ENCODE measurements at regions not wholly inside any gene's neighbourhood (a gene's known extent, or its start where the extent isn't known, plus 50 kb on each side); places are given as distances from the start of the nearest gene placed in this dataset.

DNA sequence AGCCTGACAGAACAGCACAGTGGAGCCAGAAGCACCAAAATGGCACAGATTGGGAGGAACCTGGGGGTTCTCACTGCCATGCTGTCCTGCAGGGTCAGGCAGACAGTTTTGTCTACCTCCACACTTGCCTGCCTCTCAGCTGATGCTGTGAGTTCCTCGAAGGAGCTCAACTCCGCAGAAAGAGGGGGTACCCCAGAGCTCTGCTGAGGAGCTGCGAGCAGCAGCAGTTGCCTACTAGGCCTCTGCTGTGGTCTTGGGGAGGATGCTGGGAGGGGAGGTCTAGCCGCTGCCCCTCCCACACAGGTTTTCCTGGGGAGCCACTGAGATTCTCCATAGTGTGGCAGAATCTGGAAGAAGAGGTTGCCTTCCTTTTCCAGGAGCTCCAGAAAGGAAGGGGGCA is 192.5 kb downstream of the FOXD2 start:
- TF ChIP-seq CTCF (conservative IDR thresholded peaks at IDR 0.05): no peak

DNA sequence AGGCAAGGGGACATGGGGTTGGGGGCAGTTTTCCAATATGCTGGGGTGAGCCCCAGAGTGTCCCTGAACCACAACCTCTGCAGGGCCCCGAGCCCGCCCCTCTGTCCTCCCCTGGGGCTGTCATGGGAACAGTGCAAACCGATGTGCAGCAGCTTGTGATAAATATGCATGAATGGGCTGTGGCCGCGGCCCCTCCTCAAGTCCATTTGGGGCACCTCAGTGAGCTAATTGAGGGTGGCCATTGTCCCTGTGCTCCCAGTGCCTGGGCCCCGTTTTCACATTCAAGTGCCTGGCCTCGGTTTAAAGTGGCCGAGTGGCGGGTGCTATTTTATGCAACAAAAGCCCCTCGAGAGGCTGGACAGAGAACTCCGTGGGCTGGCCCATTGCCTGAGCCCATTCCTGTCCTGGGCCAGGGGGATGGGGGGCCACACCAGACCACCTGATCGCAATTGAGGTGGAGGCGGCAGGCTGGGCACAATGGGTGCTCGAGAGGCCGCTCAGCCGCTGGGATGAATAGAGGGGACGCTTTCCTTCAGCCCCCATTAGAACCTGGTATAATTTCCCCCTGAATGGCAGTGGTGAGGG is 193.7 kb downstream of the FOXD2 start:
- no peak for TF ChIP-seq CTCF (conservative IDR thresholded peaks at IDR 0.05)
- no peak overlapping the region for H3K27ac ChIP-seq

More for the DNA sequence above, 192.5 kb downstream of the FOXD2 start:
- no peak overlapping the region for H3K27ac ChIP-seq

GRCh38 chr1:47635111-47635510 is 197.3 kb downstream of the FOXD2 start:
- no peak overlapping the region for H3K27ac ChIP-seq

DNA sequence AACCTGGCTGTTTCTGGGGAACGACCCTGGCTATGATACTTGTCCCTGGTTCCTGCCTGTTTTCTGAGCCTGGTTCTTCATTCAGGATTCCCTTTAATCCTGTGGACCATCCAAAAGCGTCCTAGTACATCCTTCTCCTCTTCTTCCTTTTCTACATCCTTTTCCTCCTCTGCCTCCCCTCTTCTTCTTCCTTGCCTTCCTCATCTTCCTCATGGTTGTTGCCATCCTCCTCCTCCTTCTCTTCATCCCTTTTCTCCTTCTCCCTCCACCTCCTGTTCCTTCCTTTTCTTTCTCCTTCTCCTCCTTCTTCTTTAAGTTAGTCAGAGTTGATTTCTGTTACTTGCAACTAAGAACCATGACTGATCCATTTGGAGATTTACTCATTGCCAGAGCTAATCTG is 197.8 kb downstream of the FOXD2 start:
- H3K27ac ChIP-seq: no peak overlapping the region
- no peak for TF ChIP-seq CTCF (conservative IDR thresholded peaks at IDR 0.05)

More at GRCh38 chr1:47635111-47635510, 197.3 kb downstream of the FOXD2 start:
- no peak for TF ChIP-seq CTCF (conservative IDR thresholded peaks at IDR 0.05)

GRCh38 chr1:47637111-47637685 is 199.4 kb downstream of the FOXD2 start:
- no peak overlapping the region for H3K27ac ChIP-seq
- no peak for TF ChIP-seq CTCF (conservative IDR thresholded peaks at IDR 0.05)

DNA sequence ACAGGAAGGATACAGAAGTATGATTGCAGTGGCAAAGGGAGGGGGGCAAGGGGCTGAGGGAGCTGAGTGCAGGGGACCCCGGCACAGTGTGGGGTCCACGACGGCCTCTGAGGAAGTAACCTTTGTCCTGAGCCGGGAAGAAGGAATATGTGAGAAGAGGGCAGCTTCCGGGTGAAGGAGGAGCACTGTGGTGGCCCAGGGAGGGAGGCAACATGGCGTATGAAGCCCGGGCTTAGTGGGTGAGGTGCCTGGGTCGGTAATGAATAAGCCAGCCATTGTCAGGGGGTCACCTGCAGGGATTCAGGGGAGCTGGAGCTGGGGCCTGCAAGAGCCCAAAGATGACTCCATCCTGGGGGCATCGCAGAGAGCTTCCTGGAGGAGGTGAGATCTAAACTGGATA is 200.4 kb downstream of the FOXD2 start:
- no peak overlapping the region for H3K27ac ChIP-seq
- no peak for TF ChIP-seq CTCF (conservative IDR thresholded peaks at IDR 0.05)

DNA sequence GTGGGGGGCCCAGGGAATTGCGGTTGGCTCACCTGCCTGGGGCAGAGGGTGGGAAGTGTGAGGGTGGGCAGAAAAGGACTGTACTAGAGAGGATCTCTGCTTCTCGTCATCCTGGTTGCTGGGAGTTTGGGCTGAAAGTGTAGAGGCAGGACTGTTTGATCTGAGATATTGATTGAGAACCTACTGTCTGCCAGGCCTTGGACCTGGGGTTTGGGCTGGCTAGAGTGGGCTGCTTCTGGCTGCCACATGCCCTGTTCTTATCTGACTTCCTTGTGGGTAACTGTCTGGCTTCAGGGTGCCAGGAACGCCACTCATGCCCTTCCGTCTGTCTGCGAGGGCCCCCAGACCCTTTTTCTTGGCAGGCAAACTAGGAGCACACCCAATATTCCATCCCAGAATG is 200.9 kb downstream of the FOXD2 start:
- H3K27ac ChIP-seq: no peak overlapping the region
- TF ChIP-seq CTCF (conservative IDR thresholded peaks at IDR 0.05): no peak
